MM.1S (cell line): ENCODE measurements at regions not wholly inside any gene's neighbourhood (a gene's known extent, or its start where the extent isn't known, plus 50 kb on each side); places are given as distances from the start of the nearest gene placed in this dataset.

Experiments used
- DNase-seq: peaks from one replicate; pipeline ENCODE4 v3.0.0-alpha.2; 2015
- H2AFZ ChIP-seq: fragments of 300-600 bp; sonication (generic); 2 replicates; pipeline ENCODE4 v1.6.0; 2016; ENCODE audit warnings: antibody characterized with exemption, low read length
- H3F3A ChIP-seq: fragments of 300-600 bp; sonication (generic); 2 replicates; pipeline ENCODE4 v1.6.1; 2016; ENCODE audit warnings: mild to moderate bottlenecking, antibody characterized with exemption, low read length, moderate library complexity, mixed read lengths; ENCODE audit not compliant: insufficient read depth
- H3K27ac ChIP-seq: fragments of 300-600 bp; sonication (generic); 2 replicates; pipeline ENCODE4 v1.5.1; 2016; ENCODE audit warnings: mild to moderate bottlenecking, low read length
- H3K27me3 ChIP-seq: fragments of 300-600 bp; sonication (generic); replicated peaks from 2 replicates; pipeline ENCODE4 v1.6.0; 2016; ENCODE audit warnings: low read length; ENCODE audit not compliant: insufficient read depth
- H3K36me3 ChIP-seq: fragments of 300-600 bp; sonication (generic); replicated peaks from 2 replicates; pipeline ENCODE4 v1.6.1; 2016; ENCODE audit warnings: mild to moderate bottlenecking, low read length, mixed read lengths; ENCODE audit not compliant: insufficient read depth
- H3K4me1 ChIP-seq: fragments of 300-600 bp; sonication (generic); 2 replicates; pipeline ENCODE4 v1.6.1; 2016; ENCODE audit warnings: low read length, mixed read lengths
- H3K4me2 ChIP-seq: fragments of 300-600 bp; sonication (generic); 2 replicates; pipeline ENCODE4 v1.6.0; 2016; ENCODE audit warnings: low read depth, low read length
- H3K4me3 ChIP-seq: fragments of 300-600 bp; sonication (generic); 2 replicates; pipeline ENCODE4 v1.5.1; 2016; ENCODE audit warnings: low read length, mixed read lengths
- H3K79me2 ChIP-seq: fragments of 300-600 bp; sonication (generic); 2 replicates; pipeline ENCODE4 v1.6.1; 2016; ENCODE audit warnings: mixed run types, low read length, mixed read lengths
- H3K9ac ChIP-seq: fragments of 300-600 bp; sonication (generic); 2 replicates; pipeline ENCODE4 v1.6.1; 2016; ENCODE audit warnings: low read length, mixed read lengths
- H3K9me2 ChIP-seq: fragments of 300-600 bp; sonication (generic); replicated peaks from 2 replicates; pipeline ENCODE4 v1.6.1; 2016; ENCODE audit warnings: mild to moderate bottlenecking, low read length, mixed read lengths; ENCODE audit not compliant: insufficient read depth
- H3K9me3 ChIP-seq: fragments of 300-600 bp; sonication (generic); replicated peaks from 2 replicates; pipeline ENCODE4 v1.6.1; 2016; ENCODE audit warnings: mild to moderate bottlenecking, low read length, mixed read lengths; ENCODE audit not compliant: insufficient read depth
- H4K20me1 ChIP-seq: fragments of 300-600 bp; sonication (generic); 2 replicates; pipeline ENCODE4 v1.6.1; 2016; ENCODE audit warnings: mild to moderate bottlenecking, low read length, moderate library complexity, mixed read lengths; ENCODE audit not compliant: insufficient read depth
- CTCF ChIP-seq: fragments of 300-600 bp; sonication (generic); IDR thresholded peaks from 2 replicates; pipeline ENCODE4 v1.5.1; 2016; ENCODE audit warnings: antibody characterized with exemption, low read length, mixed read lengths
- EZH2 ChIP-seq: fragments of 300-600 bp; sonication (generic); optimal IDR thresholded peaks from 2 replicates; pipeline ENCODE3; 2017; ENCODE audit warnings: low read depth, mild to moderate bottlenecking, antibody characterized with exemption, low read length, mixed read lengths
- EZH2phosphoT487 ChIP-seq: fragments of 300-600 bp; sonication (generic); IDR thresholded peaks from 2 replicates; pipeline ENCODE4 v1.6.1; 2018; ENCODE audit warnings: antibody characterized with exemption, low read length

GRCh38 chr2:191483117-191483516 is 194.8 kb upstream of the NABP1 start:
- no peak overlapping the region for H3K9ac ChIP-seq
- no peaks in the 10 kb centered on the region for H3K36me3 ChIP-seq
- H3K4me1 ChIP-seq, result peaks cover 14% of the 10 kb centered on the region
- H3K79me2 ChIP-seq, result no peaks in the 10 kb centered on the region
- H3K27me3 ChIP-seq, result no peaks in the 10 kb centered on the region
- no peak overlapping the region for H2AFZ ChIP-seq
- no peaks in the 10 kb centered on the region for H3F3A ChIP-seq
- H3K4me3 ChIP-seq, result no peak overlapping the region
- no peak for DNase-seq
- no peak overlapping the region for H3K4me2 ChIP-seq
- no peaks in the 10 kb centered on the region for H3K9me3 ChIP-seq
- no peaks in the 10 kb centered on the region for H4K20me1 ChIP-seq
- no peak overlapping the region for H3K27ac ChIP-seq
- TF ChIP-seq EZH2, result no peak
- no peak for TF ChIP-seq CTCF
- no peak for TF ChIP-seq EZH2phosphoT487
- H3K9me2 ChIP-seq, result no peaks in the 10 kb centered on the region

- H2AFZ ChIP-seq, result peak overlapping the region; percentile 14; the same call in 1 of the 2 replicates
- no peaks in the 10 kb centered on the region for H3K9me2 ChIP-seq
- H3K36me3 ChIP-seq, result no peaks in the 10 kb centered on the region
- no peaks in the 10 kb centered on the region for H3K9me3 ChIP-seq
- H3K4me1 ChIP-seq, result peaks cover 14% of the 10 kb centered on the region
- no peak overlapping the region for H3K9ac ChIP-seq
- no peaks in the 10 kb centered on the region for H3K27me3 ChIP-seq
- no peak overlapping the region for H3K27ac ChIP-seq
- no peak for TF ChIP-seq EZH2
- no peak for TF ChIP-seq CTCF
- TF ChIP-seq EZH2phosphoT487, result no peak
- no peaks in the 10 kb centered on the region for H4K20me1 ChIP-seq
- no peaks in the 10 kb centered on the region for H3F3A ChIP-seq
- no peaks in the 10 kb centered on the region for H3K79me2 ChIP-seq
- peak; percentile 49 for DNase-seq
- peak overlapping the region; percentile 27; the same call in 1 of the 2 replicates for H3K4me2 ChIP-seq
- no peak overlapping the region for H3K4me3 ChIP-seq
These were observed 191.2 kb upstream of the NABP1 start for GRCh38 chr2:191486584-191487320.

GRCh38 chr2:191488135-191488534 is 189.8 kb upstream of the NABP1 start:
- H4K20me1 ChIP-seq, result no peaks in the 10 kb centered on the region
- peaks cover 14% of the 10 kb centered on the region for H3K4me1 ChIP-seq
- no peak overlapping the region for H3K4me3 ChIP-seq
- H3K27me3 ChIP-seq, result no peaks in the 10 kb centered on the region
- H3K27ac ChIP-seq, result no peak overlapping the region
- no peak overlapping the region for H3K4me2 ChIP-seq
- no peak for DNase-seq
- H3K9me3 ChIP-seq, result no peaks in the 10 kb centered on the region
- TF ChIP-seq EZH2phosphoT487 (no peak), CTCF (no peak), EZH2 (no peak)
- no peak overlapping the region for H2AFZ ChIP-seq
- no peaks in the 10 kb centered on the region for H3K79me2 ChIP-seq
- no peaks in the 10 kb centered on the region for H3K36me3 ChIP-seq
- H3K9ac ChIP-seq, result no peak overlapping the region
- H3K9me2 ChIP-seq, result no peaks in the 10 kb centered on the region
- no peaks in the 10 kb centered on the region for H3F3A ChIP-seq
